Fibroblast of villous mesenchyme (primary cell): ENCODE measurements at regions not wholly inside any gene's neighbourhood (a gene's known extent, or its start where the extent isn't known, plus 50 kb on each side); places are given as distances from the start of the nearest gene placed in this dataset.

Source experiments
- DNase-seq: peaks from one replicate; pipeline ENCODE4 v3.0.0-alpha.2; 2010; ENCODE audit warnings: low read depth
- H3K4me3 ChIP-seq: 2 replicates; pipeline ENCODE4 v1.5.1; 2011; ENCODE audit warnings: low read depth, mild to moderate bottlenecking, low read length
- CTCF ChIP-seq: IDR thresholded peaks from 2 replicates; pipeline ENCODE4 v1.5.1; 2012; ENCODE audit warnings: low read depth, mild to moderate bottlenecking, low read length; ENCODE audit not compliant: insufficient read depth

GRCh38 chrX:867502-867901, 236.9 kb downstream of the SHOX start:
- TF ChIP-seq CTCF: no peak
- DNase-seq: no peak
- no peak overlapping the region for H3K4me3 ChIP-seq

DNA sequence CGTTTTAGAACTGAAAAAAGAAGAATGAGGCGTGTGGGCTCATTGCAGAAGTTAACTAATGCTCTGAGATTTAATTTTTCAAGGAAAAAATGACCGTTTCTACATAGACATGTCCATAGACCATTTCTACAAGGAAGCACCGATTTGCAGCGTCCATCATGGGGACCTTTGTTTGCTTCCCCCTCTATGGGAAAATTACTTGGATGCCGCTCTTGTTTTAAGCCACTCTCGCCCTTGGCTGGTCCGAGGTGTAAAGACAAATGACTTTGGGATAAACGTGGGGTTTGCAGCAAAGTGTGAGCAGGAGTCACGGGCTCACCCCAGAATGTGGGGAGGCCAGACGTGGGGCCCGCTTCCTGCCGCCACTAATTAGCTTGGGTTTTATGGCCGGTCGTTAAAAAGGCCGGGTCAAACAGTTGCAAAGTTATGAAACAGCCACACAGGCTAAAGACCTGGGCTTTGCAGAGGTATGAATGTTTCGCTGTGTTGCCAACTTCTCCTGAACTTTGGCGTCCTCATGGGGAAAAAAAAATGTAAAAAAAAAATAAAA, 235.9 kb downstream of the SHOX start:
- DNase-seq: no peak
- no peak overlapping the region for H3K4me3 ChIP-seq
- TF ChIP-seq CTCF: no peak

- H3K4me3 ChIP-seq: no peak overlapping the region
- no peak for TF ChIP-seq CTCF
- no peak for DNase-seq
Observed at GRCh38 chrX:865422-865821, 234.8 kb downstream of the SHOX start.

DNA sequence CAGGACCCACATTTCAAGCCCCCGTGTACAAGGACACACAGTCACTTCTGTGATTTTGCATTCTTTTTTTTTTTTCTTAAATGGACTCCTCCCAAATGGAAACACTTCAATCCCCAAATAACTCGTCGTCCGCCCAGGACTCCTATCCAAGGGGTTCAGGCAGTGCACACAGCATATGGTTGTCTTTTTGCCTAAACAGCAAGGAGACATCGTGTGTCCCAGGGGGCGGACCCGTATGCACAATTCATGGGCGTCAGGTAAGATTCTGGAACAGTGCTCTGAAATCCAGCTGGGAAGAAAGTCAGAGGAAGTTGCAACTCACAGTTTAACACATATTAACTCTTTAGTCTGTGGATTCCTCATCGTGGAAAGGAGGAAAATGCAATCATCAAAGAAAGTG, 231.3 kb downstream of the SHOX start:
- TF ChIP-seq CTCF: no peak
- DNase-seq: no peak
- H3K4me3 ChIP-seq: no peak overlapping the region

DNA sequence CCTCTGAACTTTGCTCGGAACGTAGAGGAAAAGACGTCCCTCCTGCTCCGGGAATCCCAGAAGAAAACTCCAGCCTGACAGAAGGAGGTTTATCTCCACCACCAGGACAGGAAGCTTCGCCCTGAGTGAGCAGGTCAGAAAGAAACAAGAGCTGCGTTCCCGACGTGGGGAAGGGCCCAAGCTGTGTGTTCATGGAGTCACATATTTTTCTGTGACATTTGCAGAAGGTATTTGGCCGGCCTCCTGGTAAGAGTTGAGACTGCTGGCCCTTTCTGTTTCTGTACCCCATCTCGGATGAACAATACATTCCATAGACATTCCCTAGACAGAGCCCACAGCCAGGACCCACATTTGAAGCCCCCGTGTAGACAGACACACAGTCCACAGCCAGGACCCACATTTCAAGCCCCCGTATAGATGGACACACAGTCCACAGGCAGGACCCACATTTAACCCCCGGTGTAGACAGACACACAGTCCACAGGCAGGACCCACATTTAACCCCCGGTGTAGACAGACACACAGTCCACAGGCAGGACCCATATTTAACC, 230.8 kb downstream of the SHOX start:
- TF ChIP-seq CTCF: no peak
- no peak for DNase-seq

DNA sequence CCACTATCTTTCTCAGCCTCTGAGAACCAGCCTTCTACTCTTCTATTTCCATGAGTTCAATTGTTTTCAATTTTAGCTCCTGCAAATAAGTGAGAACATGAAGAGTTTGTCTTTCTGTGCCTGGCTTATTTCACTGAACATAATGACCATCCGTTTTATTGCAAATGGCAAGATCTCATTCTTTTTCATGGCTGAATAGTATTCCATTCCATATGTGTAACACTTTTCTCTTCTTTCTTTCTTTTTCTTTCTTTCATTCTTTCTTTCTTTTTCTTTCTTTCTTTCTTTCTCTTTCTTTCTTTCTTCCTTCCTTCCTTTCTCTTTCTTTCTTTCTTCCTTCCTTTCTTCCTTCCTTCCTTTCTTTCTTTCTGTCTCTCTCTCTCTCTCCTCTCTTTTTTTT, 228.7 kb downstream of the SHOX start:
- DNase-seq: no peak
- no peak for TF ChIP-seq CTCF
- H3K4me3 ChIP-seq: no peak overlapping the region

More for the DNA sequence above, 230.8 kb downstream of the SHOX start:
- no peak overlapping the region for H3K4me3 ChIP-seq

GRCh38 chrX:858542-859078, 228.0 kb downstream of the SHOX start:
- no peak overlapping the region for H3K4me3 ChIP-seq
- no peak for DNase-seq
- TF ChIP-seq CTCF: no peak
